Neuronal stem cell (in vitro differentiated cells): ENCODE measurements at regions not wholly inside any gene's neighbourhood (a gene's known extent, or its start where the extent isn't known, plus 50 kb on each side); places are given as distances from the start of the nearest gene placed in this dataset.

Source experiments
- DNase-seq: peaks from one replicate; pipeline ENCODE4 v3.0.0-alpha.2; 2013; ENCODE audit warnings: low spot score
- H2AFZ ChIP-seq: one replicate; pipeline ENCODE4 v1.6.1; 2013; ENCODE audit warnings: mild to moderate bottlenecking, low read length, inconsistent platforms
- H2AK5ac ChIP-seq: 2 replicates; pipeline ENCODE4 v1.6.1; 2013; ENCODE audit warnings: low read depth, mild to moderate bottlenecking, inconsistent platforms, low read length, moderate library complexity, mixed read lengths
- H2BK120ac ChIP-seq: 2 replicates; pipeline ENCODE4 v1.6.1; 2013; ENCODE audit warnings: low read depth, mild to moderate bottlenecking, inconsistent platforms, low read length, moderate library complexity, mixed read lengths
- H2BK12ac ChIP-seq: one replicate; pipeline ENCODE4 v1.6.1; 2013; ENCODE audit warnings: low read length, inconsistent platforms
- H2BK15ac ChIP-seq: 2 replicates; pipeline ENCODE4 v1.6.1; 2013; ENCODE audit warnings: mild to moderate bottlenecking, low read length, inconsistent platforms, mixed read lengths
- H2BK5ac ChIP-seq: one replicate; pipeline ENCODE4 v1.6.1; 2013; ENCODE audit warnings: inconsistent platforms, mild to moderate bottlenecking, low read length, moderate library complexity
- H3K14ac ChIP-seq: one replicate; pipeline ENCODE4 v1.6.1; 2013; ENCODE audit warnings: low read length, inconsistent platforms
- H3K18ac ChIP-seq: 2 replicates; pipeline ENCODE4 v1.6.1; 2013; ENCODE audit warnings: low read length, inconsistent platforms
- H3K23ac ChIP-seq: 2 replicates; pipeline ENCODE4 v1.6.1; 2013; ENCODE audit warnings: low read depth, mild to moderate bottlenecking, mixed read lengths, low read length, inconsistent platforms; ENCODE audit not compliant: poor library complexity
- H3K27ac ChIP-seq: replicated peaks from 3 replicates; pipeline ENCODE4 v1.5.1; 2013; ENCODE audit warnings: low read length, inconsistent platforms
- H3K27me3 ChIP-seq, 3 experiments: 2 replicates each; pipeline ENCODE4 v1.6.1; 2013; ENCODE audit warnings: low read length in 3 of 3, mild to moderate bottlenecking in 2 of 3, inconsistent platforms in 1 of 3, low read depth in 1 of 3, mixed read lengths in 1 of 3, moderate library complexity in 1 of 3; ENCODE audit not compliant: control insufficient read depth in 3 of 3, insufficient read depth in 3 of 3
- H3K36me3 ChIP-seq, 2 donors: replicated peaks in 1 of 2; 2 replicates each; pipeline ENCODE4 v1.6.1; 2013; ENCODE audit warnings: low read length in 2 of 2; ENCODE audit not compliant: control insufficient read depth in 2 of 2, insufficient read depth in 2 of 2
- H3K4ac ChIP-seq: 2 replicates; pipeline ENCODE4 v1.6.1; 2013; ENCODE audit warnings: inconsistent platforms, mild to moderate bottlenecking, low read length, moderate library complexity
- H3K4me1 ChIP-seq, 2 donors: 1 replicate in 1 of 2; 2 replicates in 1 of 2; pipeline ENCODE4 v1.6.1; 2013; ENCODE audit warnings: low read length in 2 of 2, low read depth in 1 of 2; ENCODE audit not compliant: control insufficient read depth in 2 of 2, insufficient read depth in 1 of 2
- H3K4me2 ChIP-seq: one replicate; pipeline ENCODE4 v1.6.1; 2013; ENCODE audit warnings: mild to moderate bottlenecking, low read length, inconsistent platforms; ENCODE audit not compliant: insufficient read depth, poor library complexity, severe bottlenecking
- H3K4me3 ChIP-seq, 2 donors: 2 replicates each; pipeline ENCODE4 v1.5.1; 2013; ENCODE audit warnings: low read length in 2 of 2, mild to moderate bottlenecking in 2 of 2, inconsistent platforms in 1 of 2, moderate library complexity in 1 of 2
- H3K79me1 ChIP-seq: one replicate; pipeline ENCODE4 v1.6.1; 2013; ENCODE audit warnings: low read depth, mild to moderate bottlenecking, inconsistent platforms, low read length, moderate library complexity
- H3K9ac ChIP-seq: one replicate; pipeline ENCODE4 v1.6.1; 2013; ENCODE audit warnings: mild to moderate bottlenecking, low read depth, low read length, inconsistent platforms; ENCODE audit not compliant: poor library complexity
- H3K9me3 ChIP-seq, 2 donors: replicated peaks in 1 of 2; 2 replicates each; pipeline versions ENCODE3 to v1.6.1; 2013; ENCODE audit warnings: low read length in 2 of 2, mild to moderate bottlenecking in 2 of 2, inconsistent platforms in 1 of 2, low read depth in 1 of 2, mixed read lengths in 1 of 2, moderate library complexity in 1 of 2; ENCODE audit not compliant: control insufficient read depth in 2 of 2, insufficient read depth in 1 of 2
- H4K8ac ChIP-seq: one replicate; pipeline ENCODE4 v1.6.1; 2013; ENCODE audit warnings: low read depth, mild to moderate bottlenecking, inconsistent platforms, low read length, moderate library complexity
- H4K91ac ChIP-seq: one replicate; pipeline ENCODE4 v1.6.1; 2013; ENCODE audit warnings: low read length, low read depth, mild to moderate bottlenecking, inconsistent platforms; ENCODE audit not compliant: poor library complexity
- WGBS, 2 donors: extraction: QIAGEN DNeasy Blood & Tissue Kit; methylation state at CpG; one replicate each; pipeline ENCODE4 v1.1.7; 2013; ENCODE audit warnings: missing lambda C conversion rate in 2 of 2, mixed read lengths in 1 of 2; ENCODE audit not compliant: insufficient read length in 2 of 2, insufficient replicate concordance in 1 of 2; ENCODE audit errors: extremely low coverage in 2 of 2; 5-methylcytosine and 5-hydroxymethylcytosine counted together

DNA sequence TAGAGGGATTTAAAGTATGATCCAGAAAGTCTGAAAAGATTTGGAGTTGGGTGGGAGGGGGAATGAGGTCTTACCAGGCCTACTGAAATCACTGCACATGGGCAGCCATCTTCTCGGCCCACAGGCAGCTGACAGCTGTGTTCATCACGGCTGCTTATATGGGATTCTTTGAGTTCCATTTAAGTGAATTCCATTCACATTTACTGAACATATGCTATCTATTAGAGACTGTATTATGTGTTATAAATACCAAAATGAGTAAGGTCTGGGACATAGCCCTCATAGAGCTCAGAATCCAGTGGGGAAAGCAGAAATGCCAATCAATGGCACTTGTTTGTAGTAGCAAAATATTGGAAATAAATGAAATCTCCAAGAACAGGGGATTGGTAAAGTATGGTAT is 91.1 kb downstream of the TRIM42 start:
- Histone ChIP-seq H4K8ac (no peak overlapping the region), H2BK15ac (no peak overlapping the region), H3K4me2 (no peak overlapping the region), H3K18ac (no peak overlapping the region), H2BK12ac (no peak overlapping the region), H3K27me3 (no peaks in the 10 kb centered on the region), H2BK5ac (no peak overlapping the region), H3K4me1 (no peaks in the 10 kb centered on the region), H3K4ac (no peak overlapping the region), H2AK5ac (no peak overlapping the region), H3K27ac (no peak overlapping the region), H3K9ac (no peak overlapping the region), H3K14ac (no peak overlapping the region), H2BK120ac (no peak overlapping the region), H3K4me3 (no peak overlapping the region), H3K9me3 (no peaks in the 10 kb centered on the region), H3K79me1 (no peaks in the 10 kb centered on the region), H4K91ac (no peak overlapping the region), H2AFZ (no peak overlapping the region), H3K23ac (no peak overlapping the region), H3K36me3 (no peaks in the 10 kb centered on the region)
- WGBS, 2 donors, result no CpG with 5 or more reads among the region's 2 CpGs
- DNase-seq, result no peak

- Histone ChIP-seq H3K23ac (no peak overlapping the region), H3K4me3 (no peak overlapping the region), H4K8ac (no peak overlapping the region), H3K9me3 (no peaks in the 10 kb centered on the region), H3K9ac (no peak overlapping the region), H3K27ac (no peak overlapping the region), H3K4ac (no peak overlapping the region), H2BK15ac (no peak overlapping the region), H3K14ac (no peak overlapping the region), H4K91ac (no peak overlapping the region), H3K27me3 (no peaks in the 10 kb centered on the region), H3K18ac (no peak overlapping the region), H3K4me2 (no peak overlapping the region), H3K36me3 (no peaks in the 10 kb centered on the region), H3K79me1 (no peaks in the 10 kb centered on the region), H2AK5ac (no peak overlapping the region), H3K4me1 (no peaks in the 10 kb centered on the region), H2BK5ac (no peak overlapping the region), H2AFZ (no peak overlapping the region), H2BK120ac (no peak overlapping the region), H2BK12ac (no peak overlapping the region)
- WGBS, 2 donors, result no CpG with 5 or more reads among the region's 6 CpGs
- no peak for DNase-seq
Observed at GRCh38 chr3:140769951-140770350, 92.1 kb downstream of the TRIM42 start.

GRCh38 chr3:140770977-140771667 is 93.3 kb downstream of the TRIM42 start:
- no peak overlapping the region for H3K9ac ChIP-seq

GRCh38 chr3:140777631-140778233 is 99.9 kb downstream of the TRIM42 start:
- Histone ChIP-seq H4K91ac (no peak overlapping the region), H3K4me1 (peaks cover 0 to 2% of the 10 kb centered on the region in 2 donors), H2AFZ (no peak overlapping the region), H2BK120ac (no peak overlapping the region), H4K8ac (no peak overlapping the region), H3K14ac (no peak overlapping the region), H2AK5ac (no peak overlapping the region), H2BK5ac (no peak overlapping the region), H3K27ac (no peak overlapping the region), H3K9me3 (no peaks in the 10 kb centered on the region), H3K23ac (no peak overlapping the region), H3K9ac (no peak overlapping the region), H3K18ac (no peak overlapping the region), H2BK15ac (no peak overlapping the region), H3K36me3 (no peaks in the 10 kb centered on the region), H3K79me1 (no peaks in the 10 kb centered on the region), H3K4me2 (no peak overlapping the region), H3K27me3 (no peaks in the 10 kb centered on the region), H3K4ac (no peak overlapping the region), H2BK12ac (no peak overlapping the region), H3K4me3 (no peak overlapping the region)
- WGBS, 2 donors, result no CpG with 5 or more reads among the region's 4 CpGs
- no peak for DNase-seq

More at GRCh38 chr3:140770977-140771667, 93.3 kb downstream of the TRIM42 start:
- Histone ChIP-seq H3K27me3 (no peaks in the 10 kb centered on the region), H3K36me3 (no peaks in the 10 kb centered on the region), H2BK5ac (no peak overlapping the region), H3K14ac (no peak overlapping the region), H3K27ac (no peak overlapping the region), H3K23ac (no peak overlapping the region), H2BK12ac (no peak overlapping the region), H2BK120ac (no peak overlapping the region), H3K4me3 (no peak overlapping the region), H2AK5ac (no peak overlapping the region), H2BK15ac (no peak overlapping the region), H3K4ac (no peak overlapping the region), H2AFZ (no peak overlapping the region), H4K91ac (no peak overlapping the region), H3K4me1 (no peaks in the 10 kb centered on the region), H3K4me2 (no peak overlapping the region), H3K79me1 (no peaks in the 10 kb centered on the region), H3K9me3 (no peaks in the 10 kb centered on the region), H3K18ac (no peak overlapping the region), H4K8ac (no peak overlapping the region)
- no CpG with 5 or more reads among the region's 3 CpGs for WGBS, 2 donors
- no peak for DNase-seq
